ENCODE measurements at regions not wholly inside any gene's neighbourhood (a gene's known extent, or its start where the extent isn't known, plus 50 kb on each side); places are given as distances from the start of the nearest gene placed in this dataset.

DNA sequence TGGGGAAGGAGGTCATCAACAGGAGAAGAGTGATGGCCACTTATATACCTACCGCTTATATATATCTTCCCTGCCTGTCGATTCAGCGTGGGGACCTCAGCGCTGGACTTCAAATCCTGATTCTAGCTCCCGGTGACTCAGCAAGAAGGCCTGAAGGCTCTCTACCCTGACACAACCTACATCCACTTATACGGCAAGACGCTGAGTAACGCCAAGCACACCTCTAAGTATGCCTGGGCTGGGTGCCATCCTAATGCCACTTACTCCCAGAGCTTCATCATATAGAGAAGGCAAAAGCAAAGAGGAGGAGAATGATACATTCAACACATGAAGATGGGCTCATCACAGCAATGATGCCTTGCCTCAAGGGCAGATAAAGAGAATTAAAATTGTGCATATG, 198.3 kb downstream of the CHIC2 start:
- H3K36me3 ChIP-seq (ENCODE audit: control insufficient read depth, insufficient read depth, low read length), result no peaks in the 10 kb centered on the region
- no peak for DNase-seq (ENCODE audit: extremely low read depth, insufficient read length)
- H3K27me3 ChIP-seq (replicated peaks; ENCODE audit: control insufficient read depth, insufficient read depth, low read length), result no peaks in the 10 kb centered on the region
- H3K4me3 ChIP-seq (replicated peaks; ENCODE audit: low read depth, low read length), result no peak overlapping the region
- TF ChIP-seq, protein P1, sequence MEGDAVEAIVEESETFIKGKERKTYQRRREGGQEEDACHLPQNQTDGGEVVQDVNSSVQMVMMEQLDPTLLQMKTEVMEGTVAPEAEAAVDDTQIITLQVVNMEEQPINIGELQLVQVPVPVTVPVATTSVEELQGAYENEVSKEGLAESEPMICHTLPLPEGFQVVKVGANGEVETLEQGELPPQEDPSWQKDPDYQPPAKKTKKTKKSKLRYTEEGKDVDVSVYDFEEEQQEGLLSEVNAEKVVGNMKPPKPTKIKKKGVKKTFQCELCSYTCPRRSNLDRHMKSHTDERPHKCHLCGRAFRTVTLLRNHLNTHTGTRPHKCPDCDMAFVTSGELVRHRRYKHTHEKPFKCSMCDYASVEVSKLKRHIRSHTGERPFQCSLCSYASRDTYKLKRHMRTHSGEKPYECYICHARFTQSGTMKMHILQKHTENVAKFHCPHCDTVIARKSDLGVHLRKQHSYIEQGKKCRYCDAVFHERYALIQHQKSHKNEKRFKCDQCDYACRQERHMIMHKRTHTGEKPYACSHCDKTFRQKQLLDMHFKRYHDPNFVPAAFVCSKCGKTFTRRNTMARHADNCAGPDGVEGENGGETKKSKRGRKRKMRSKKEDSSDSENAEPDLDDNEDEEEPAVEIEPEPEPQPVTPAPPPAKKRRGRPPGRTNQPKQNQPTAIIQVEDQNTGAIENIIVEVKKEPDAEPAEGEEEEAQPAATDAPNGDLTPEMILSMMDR (IDR thresholded peaks at IDR 0.05; ENCODE audit: insufficient read depth, low read length, poor library complexity, severe bottlenecking), result no peak

DNA sequence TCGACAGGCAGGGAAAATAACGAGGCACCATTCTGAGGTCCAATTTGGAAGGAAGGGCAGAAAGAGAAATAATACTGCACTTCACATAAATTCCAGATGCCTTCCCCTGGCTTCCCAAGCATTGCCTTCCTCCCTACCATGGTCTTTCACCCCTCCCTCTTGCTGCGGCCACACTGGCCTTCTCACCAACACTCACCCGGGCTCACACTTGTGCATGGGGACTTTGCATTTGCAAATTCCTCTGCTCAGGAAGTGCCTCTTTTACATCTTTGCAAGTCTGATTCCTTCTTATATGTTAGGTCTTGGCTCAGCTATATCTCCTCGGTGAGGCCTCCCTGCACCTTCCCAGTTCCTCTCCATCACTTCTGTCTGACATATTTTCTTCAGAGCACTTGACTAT, 199.4 kb downstream of the CHIC2 start:
- TF ChIP-seq, protein P1 (IDR thresholded peaks at IDR 0.05; ENCODE audit: insufficient read depth, low read length, poor library complexity, severe bottlenecking), result no peak
- H3K36me3 ChIP-seq (ENCODE audit: control insufficient read depth, insufficient read depth, low read length), result no peaks in the 10 kb centered on the region
- H3K27me3 ChIP-seq (replicated peaks; ENCODE audit: control insufficient read depth, insufficient read depth, low read length), result no peaks in the 10 kb centered on the region
- DNase-seq (ENCODE audit: extremely low read depth, insufficient read length), result no peak
- no peak overlapping the region for H3K4me3 ChIP-seq (replicated peaks; ENCODE audit: low read depth, low read length)

DNA sequence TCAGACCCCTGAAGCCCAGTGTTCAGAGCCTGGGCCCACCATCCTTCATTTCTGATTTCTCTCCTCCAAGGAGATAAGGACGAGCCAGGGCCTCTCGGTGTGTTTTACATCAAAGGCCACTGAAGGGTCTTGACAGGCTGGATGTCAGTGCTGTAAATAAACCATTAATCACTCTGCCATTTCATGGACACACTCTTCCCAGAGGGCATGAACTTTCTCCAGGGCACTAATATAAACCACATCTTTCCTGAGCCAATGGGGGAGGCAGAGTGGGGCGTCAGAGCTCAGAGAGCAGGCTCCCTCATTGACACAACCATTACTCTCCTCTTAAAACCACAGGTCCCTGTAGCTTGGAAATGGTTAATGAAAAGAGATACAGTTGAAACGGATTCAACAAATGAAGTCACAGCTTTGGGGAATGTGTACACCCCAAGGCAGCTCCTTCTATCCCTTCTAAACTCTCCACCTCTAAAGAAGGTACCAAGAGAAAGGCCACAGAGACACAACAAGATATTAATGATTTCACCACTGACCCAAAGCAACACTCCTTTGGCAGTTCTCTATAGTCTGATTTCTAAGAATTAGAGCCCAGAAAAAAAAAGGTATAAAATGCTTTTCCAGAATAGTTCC, 200.6 kb downstream of the CHIC2 start:
- TF ChIP-seq, protein P1 (IDR thresholded peaks at IDR 0.05; ENCODE audit: insufficient read depth, low read length, poor library complexity, severe bottlenecking), result no peak
- Histone ChIP-seq H3K36me3 (ENCODE audit: control insufficient read depth, insufficient read depth, low read length) (no peaks in the 10 kb centered on the region), H3K4me3 (replicated peaks; ENCODE audit: low read depth, low read length) (no peak overlapping the region), H3K27me3 (replicated peaks; ENCODE audit: control insufficient read depth, insufficient read depth, low read length) (no peaks in the 10 kb centered on the region)
- no peak for DNase-seq (ENCODE audit: extremely low read depth, insufficient read length)

DNA sequence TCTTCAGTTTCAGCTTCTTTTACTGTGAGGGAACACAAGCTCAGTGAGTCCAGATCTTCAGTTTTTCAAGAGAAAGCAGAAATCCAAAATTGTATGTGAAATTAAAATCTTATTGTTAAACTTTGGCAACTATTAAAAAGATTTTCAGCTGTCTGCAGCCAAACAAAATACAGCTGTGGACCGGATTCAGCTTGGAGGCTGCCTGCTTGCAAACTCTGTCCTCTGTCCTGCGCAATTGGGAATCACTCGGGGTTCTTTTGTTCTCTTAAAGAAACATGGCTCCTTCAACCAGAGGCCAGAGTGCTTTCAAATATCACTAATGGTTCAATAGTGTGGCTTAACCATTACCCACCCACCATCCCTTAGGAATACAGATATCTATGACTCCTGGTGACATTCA, 201.2 kb downstream of the CHIC2 start:
- Histone ChIP-seq H3K36me3 (ENCODE audit: control insufficient read depth, insufficient read depth, low read length) (no peaks in the 10 kb centered on the region), H3K27me3 (replicated peaks; ENCODE audit: control insufficient read depth, insufficient read depth, low read length) (no peaks in the 10 kb centered on the region), H3K4me3 (replicated peaks; ENCODE audit: low read depth, low read length) (no peak overlapping the region)
- TF ChIP-seq, protein P1 (IDR thresholded peaks at IDR 0.05; ENCODE audit: insufficient read depth, low read length, poor library complexity, severe bottlenecking), result no peak
- DNase-seq (ENCODE audit: extremely low read depth, insufficient read length), result no peak

DNA sequence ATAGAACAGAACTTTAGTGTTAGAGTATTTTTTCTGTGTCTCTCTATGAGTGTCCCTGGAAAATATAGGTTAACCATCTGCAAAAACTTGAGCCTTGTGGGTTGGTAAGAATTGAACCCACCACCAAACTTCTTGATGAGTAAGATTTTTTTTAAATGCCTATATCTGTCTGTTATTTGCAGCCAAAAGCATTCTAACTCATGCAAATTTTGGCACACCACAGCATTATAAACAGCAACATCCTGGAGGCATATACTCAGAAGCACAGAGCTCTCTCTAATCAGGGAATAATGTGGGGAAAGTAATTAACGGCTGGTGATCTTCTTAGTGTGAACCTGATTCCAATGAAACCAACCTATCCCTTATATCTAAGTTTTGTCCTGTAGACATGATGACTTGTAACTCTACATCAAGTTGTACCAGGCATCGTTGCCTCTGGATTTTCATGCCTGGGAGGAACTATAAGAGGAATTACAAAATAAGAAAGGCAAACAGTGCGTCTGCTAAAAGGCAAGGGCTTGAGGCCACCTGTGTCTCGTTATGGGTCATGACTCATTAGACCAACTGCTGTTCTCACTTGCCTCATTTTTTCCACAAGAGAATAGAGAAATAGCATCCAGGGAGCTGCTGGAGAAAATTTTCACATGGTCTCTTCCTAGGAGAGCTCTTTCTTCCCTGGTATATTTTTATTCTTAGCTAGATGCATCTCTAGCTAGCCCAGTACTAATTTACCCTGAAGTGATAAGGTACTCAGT, 202.4 kb downstream of the CHIC2 start:
- H3K36me3 ChIP-seq (ENCODE audit: control insufficient read depth, insufficient read depth, low read length), result no peaks in the 10 kb centered on the region
- TF ChIP-seq, protein P1 (IDR thresholded peaks at IDR 0.05; ENCODE audit: insufficient read depth, low read length, poor library complexity, severe bottlenecking), result no peak
- no peaks in the 10 kb centered on the region for H3K27me3 ChIP-seq (replicated peaks; ENCODE audit: control insufficient read depth, insufficient read depth, low read length)
- no peak overlapping the region for H3K4me3 ChIP-seq (replicated peaks; ENCODE audit: low read depth, low read length)
- DNase-seq (ENCODE audit: extremely low read depth, insufficient read length), result no peak

Data from GM06990 (cell line).